Ectodermal cell (in vitro differentiated cells): ENCODE measurements at regions not wholly inside any gene's neighbourhood (a gene's known extent, or its start where the extent isn't known, plus 50 kb on each side); places are given as distances from the start of the nearest gene placed in this dataset.
"Not testable (repeated sequence)": the region's sequence is repeated elsewhere in the genome, so short reads cannot be mapped to it uniquely, and the experiment has no call there.

ENCODE experiments used
- H3K27ac ChIP-seq: 2 replicates; pipeline ENCODE4 v1.7.0; 2013; ENCODE audit warnings: mild to moderate bottlenecking, low read depth, low read length; ENCODE audit not compliant: insufficient read depth, poor library complexity, severe bottlenecking
- H3K27me3 ChIP-seq: 2 replicates; pipeline ENCODE4 v1.7.0; 2013; ENCODE audit warnings: mild to moderate bottlenecking, low read length; ENCODE audit not compliant: insufficient read depth, control insufficient read depth, poor library complexity, severe bottlenecking
- H3K36me3 ChIP-seq: one replicate; pipeline ENCODE4 v1.7.0; 2013; ENCODE audit warnings: low read length; ENCODE audit not compliant: control insufficient read depth, insufficient read depth
- H3K4me1 ChIP-seq: one replicate; pipeline ENCODE4 v1.7.0; 2013; ENCODE audit warnings: low read length; ENCODE audit not compliant: control insufficient read depth, insufficient read depth
- H3K4me3 ChIP-seq: 2 replicates; pipeline ENCODE4 v1.7.0; 2013; ENCODE audit warnings: low read depth, low read length, control low read depth; ENCODE audit not compliant: insufficient read depth
- H3K9me3 ChIP-seq: 2 replicates; pipeline ENCODE4 v1.7.0; 2013; ENCODE audit warnings: mild to moderate bottlenecking, low read length, moderate library complexity; ENCODE audit not compliant: control insufficient read depth
- WGBS, 2 experiments: methylation state at CpG; one replicate each; pipeline ENCODE4 v1.1.7; 2013; ENCODE audit warnings: missing lambda C conversion rate in 2 of 2; 5-methylcytosine and 5-hydroxymethylcytosine counted together

- Histone ChIP-seq H3K36me3 (no peaks in the 10 kb centered on the region), H3K4me1 (no peaks in the 10 kb centered on the region), H3K27me3 (no peaks in the 10 kb centered on the region), H3K4me3 (no peak overlapping the region), H3K9me3 (no peaks in the 10 kb centered on the region), H3K27ac (no peak overlapping the region)
- WGBS, 2 experiments, result 84 to 89% methylated on average over 2 of the region's 2 CpGs
These were observed 54.9 kb upstream of the ZNF678 start for GRCh38 chr1:227508431-227508830.

GRCh38 chr1:227506490-227507393 lies 56.6 kb upstream of the ZNF678 start:
- WGBS, 2 experiments, result 95 to 98% methylated on average over 7 to 8 of the region's 30 CpGs
- not testable (repeated sequence) for H3K4me1 ChIP-seq, H3K9me3 ChIP-seq, H3K36me3 ChIP-seq, H3K27me3 ChIP-seq, H3K27ac ChIP-seq, H3K4me3 ChIP-seq

GRCh38 chr1:227496045-227496444 lies 67.3 kb upstream of the ZNF678 start:
- not testable (repeated sequence) for H3K4me3 ChIP-seq, H3K4me1 ChIP-seq, H3K9me3 ChIP-seq, H3K27me3 ChIP-seq, H3K36me3 ChIP-seq, H3K27ac ChIP-seq
- WGBS, 2 experiments, result 100% methylated on average over 1 of the region's 5 CpGs

- not testable (repeated sequence) for H3K36me3 ChIP-seq, H3K4me3 ChIP-seq, H3K27me3 ChIP-seq, H3K4me1 ChIP-seq, H3K27ac ChIP-seq, H3K9me3 ChIP-seq
- WGBS, 2 experiments, result 29 to 61% methylated on average over 1 of the region's 14 CpGs
These were observed 69.3 kb upstream of the ZNF678 start for GRCh38 chr1:227493863-227494551.

DNA sequence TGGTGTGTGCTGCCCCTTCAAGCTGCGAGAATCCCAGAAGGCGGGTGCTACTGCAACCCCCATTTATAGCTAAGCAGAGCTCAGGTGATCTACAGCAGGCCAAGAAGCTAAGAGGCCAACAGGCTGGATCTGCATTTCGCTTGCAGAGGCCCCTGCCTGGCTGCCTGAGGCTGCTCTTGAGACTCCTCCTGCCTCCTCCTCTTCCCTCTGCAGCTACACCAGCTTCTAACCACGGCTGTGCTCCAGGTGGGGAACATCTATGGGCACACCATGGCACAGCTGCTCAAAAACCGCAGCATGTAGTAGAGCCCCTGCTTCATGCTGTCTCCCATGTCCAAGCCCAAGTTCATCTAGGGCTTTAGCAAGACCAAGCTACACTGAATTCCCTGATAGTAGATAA lies 72.9 kb upstream of the ZNF678 start:
- no peak overlapping the region for H3K27ac ChIP-seq
- H3K4me1 ChIP-seq, result no peaks in the 10 kb centered on the region
- no peaks in the 10 kb centered on the region for H3K9me3 ChIP-seq
- H3K4me3 ChIP-seq, result no peak overlapping the region
- no peaks in the 10 kb centered on the region for H3K36me3 ChIP-seq
- H3K27me3 ChIP-seq, result no peaks in the 10 kb centered on the region
- WGBS, 2 experiments, result 92 to 95% methylated on average over 5 of the region's 5 CpGs

DNA sequence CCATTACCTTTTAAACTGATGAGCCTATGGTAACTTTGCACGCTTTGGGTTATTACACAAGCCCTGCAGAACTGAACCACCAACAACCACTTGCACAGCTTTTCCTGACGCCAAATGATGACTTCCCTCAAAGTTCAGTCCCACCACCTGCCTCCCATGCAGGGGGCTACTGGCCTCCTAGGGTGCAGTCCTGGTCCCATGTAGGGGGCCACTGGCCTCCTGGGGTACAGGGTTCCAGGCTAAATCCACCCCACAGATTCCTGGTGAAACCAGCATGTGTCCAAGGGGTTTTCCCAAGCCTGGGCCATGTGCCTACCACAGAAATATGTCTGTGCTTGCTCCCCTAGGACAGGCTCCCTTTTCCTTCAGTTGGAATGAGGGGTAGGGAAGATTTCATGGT lies 73.4 kb upstream of the ZNF678 start:
- H3K4me1 ChIP-seq, result no peaks in the 10 kb centered on the region
- no peaks in the 10 kb centered on the region for H3K9me3 ChIP-seq
- H3K27me3 ChIP-seq, result no peaks in the 10 kb centered on the region
- H3K36me3 ChIP-seq, result no peaks in the 10 kb centered on the region
- H3K4me3 ChIP-seq, result no peak overlapping the region
- H3K27ac ChIP-seq, result no peak overlapping the region
- WGBS, 2 experiments, result 91 to 97% methylated on average over 2 of the region's 2 CpGs

DNA sequence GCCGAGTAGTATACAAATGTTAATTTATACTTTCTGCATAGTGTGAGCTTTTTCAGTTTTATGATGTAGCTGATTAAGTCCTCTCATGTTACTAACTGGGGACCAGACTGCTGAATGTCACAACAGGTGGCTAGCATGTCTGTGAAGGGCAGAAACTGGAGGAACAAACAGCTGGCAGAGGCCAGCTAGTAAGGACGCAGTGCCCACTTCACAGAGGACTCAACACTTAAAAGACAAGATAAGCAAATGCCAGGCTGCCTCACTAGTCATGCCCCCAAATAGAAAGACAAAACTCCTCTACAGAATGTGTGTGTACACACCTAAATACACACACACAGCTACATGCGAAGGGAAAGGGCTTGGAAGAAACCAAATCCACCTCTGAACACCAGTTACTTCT lies 73.8 kb upstream of the ZNF678 start:
- H3K36me3 ChIP-seq, result no peaks in the 10 kb centered on the region
- no peak overlapping the region for H3K4me3 ChIP-seq
- no peaks in the 10 kb centered on the region for H3K4me1 ChIP-seq
- no peaks in the 10 kb centered on the region for H3K9me3 ChIP-seq
- no peaks in the 10 kb centered on the region for H3K27me3 ChIP-seq
- H3K27ac ChIP-seq, result no peak overlapping the region
- 88 to 90% methylated on average over 3 of the region's 3 CpGs for WGBS, 2 experiments

DNA sequence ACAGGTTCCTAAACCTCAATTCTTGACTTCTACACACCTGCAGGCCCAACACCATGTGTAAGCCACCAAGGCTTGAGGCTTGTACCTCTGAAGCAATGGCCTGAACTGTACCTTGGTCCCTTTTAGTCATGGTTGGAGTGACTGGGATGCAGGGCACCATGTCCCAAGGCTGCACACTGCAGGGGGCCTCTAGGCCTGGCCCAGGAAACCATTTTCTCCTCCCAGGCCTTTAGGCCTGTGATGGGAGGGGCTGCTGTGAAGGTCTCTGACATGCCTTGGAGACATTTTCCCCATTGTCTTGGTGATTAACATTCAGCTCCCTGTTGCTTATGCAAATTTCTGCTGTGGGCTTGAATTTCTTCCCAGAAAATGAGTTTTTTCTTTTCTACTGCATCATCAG lies 75.8 kb upstream of the ZNF678 start:
- H3K27me3 ChIP-seq, result no peaks in the 10 kb centered on the region
- H3K9me3 ChIP-seq, result no peaks in the 10 kb centered on the region
- no peak overlapping the region for H3K27ac ChIP-seq

DNA sequence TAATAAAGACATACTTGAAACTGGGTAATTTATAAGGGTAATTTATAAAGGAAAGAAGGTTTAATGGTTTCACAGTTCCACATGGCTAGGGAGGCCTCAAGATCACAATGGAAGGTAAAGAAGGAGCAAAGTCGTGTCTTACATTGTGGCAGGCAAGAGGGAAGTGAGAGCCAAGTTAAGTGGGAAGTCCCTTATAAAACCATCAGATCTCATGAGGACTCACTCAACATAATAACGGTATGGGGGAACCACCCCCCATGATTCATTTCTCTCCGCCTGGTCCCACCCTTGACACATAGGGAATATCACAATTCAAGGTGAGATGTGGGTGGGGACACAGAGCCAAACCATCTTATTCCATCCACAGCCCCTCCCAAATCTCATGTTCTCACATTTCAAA lies 76.8 kb upstream of the ZNF678 start:
- H3K27me3 ChIP-seq, result no peaks in the 10 kb centered on the region
- H3K4me1 ChIP-seq, result no peaks in the 10 kb centered on the region
- H3K4me3 ChIP-seq, result no peak overlapping the region
- no peaks in the 10 kb centered on the region for H3K36me3 ChIP-seq
- no peak overlapping the region for H3K27ac ChIP-seq
- 85 to 89% methylated on average over 3 of the region's 3 CpGs for WGBS, 2 experiments
- H3K9me3 ChIP-seq, result no peaks in the 10 kb centered on the region

More for the DNA sequence above, 75.8 kb upstream of the ZNF678 start:
- no peaks in the 10 kb centered on the region for H3K36me3 ChIP-seq
- H3K4me3 ChIP-seq, result no peak overlapping the region
- no peaks in the 10 kb centered on the region for H3K4me1 ChIP-seq

- H3K4me3 ChIP-seq, result no peak overlapping the region
- no peaks in the 10 kb centered on the region for H3K27me3 ChIP-seq
- H3K4me1 ChIP-seq, result no peaks in the 10 kb centered on the region
- no peaks in the 10 kb centered on the region for H3K36me3 ChIP-seq
- no peak overlapping the region for H3K27ac ChIP-seq
- H3K9me3 ChIP-seq, result no peaks in the 10 kb centered on the region
These were observed 81.4 kb upstream of the ZNF678 start for GRCh38 chr1:227482023-227482299.
